HepG2 (cell line): ENCODE measurements at regions not wholly inside any gene's neighbourhood (a gene's known extent, or its start where the extent isn't known, plus 50 kb on each side); places are given as distances from the start of the nearest gene placed in this dataset.

Experiments
- ATF7 ChIP-seq, 2 experiments: fragments of 450-650 bp in 1 of 2; sonication (generic) in 1 of 2; formaldehyde crosslinking in 1 of 2; IDR thresholded peaks; 2 replicates each; pipeline versions ENCODE4 v1.4.0 to v1.6.1; 2016 to 2020; ENCODE audit warnings: antibody characterized with exemption in 1 of 2, mild to moderate bottlenecking in 1 of 2, missing genetic modification reagents in 1 of 2
- MIER2 ChIP-seq: IDR thresholded peaks from 2 replicates; pipeline ENCODE4 v1.6.1; 2016; ENCODE audit warnings: missing biosample characterization, missing genetic modification reagents
- NCOA5 ChIP-seq: sonication (generic); formaldehyde crosslinking; IDR thresholded peaks from 2 replicates; pipeline ENCODE4 v1.4.0; 2020; ENCODE audit warnings: missing genetic modification reagents
- RARG ChIP-seq: sonication (generic); formaldehyde crosslinking; IDR thresholded peaks from 2 replicates; pipeline ENCODE4 v1.4.0; 2020; ENCODE audit warnings: low read depth, mild to moderate bottlenecking, missing genetic modification reagents
- ZNF20 ChIP-seq: sonication (generic); formaldehyde crosslinking; IDR thresholded peaks from 2 replicates; pipeline ENCODE4 v1.4.0; 2020; ENCODE audit warnings: mild to moderate bottlenecking, moderate library complexity, missing genetic modification reagents
- ZNF44 ChIP-seq: sonication (generic); formaldehyde crosslinking; IDR thresholded peaks from 2 replicates; pipeline ENCODE4 v1.5.1; 2020; ENCODE audit warnings: mild to moderate bottlenecking, missing genetic modification reagents
- ZNF660 ChIP-seq: sonication (generic); formaldehyde crosslinking; IDR thresholded peaks from 2 replicates; pipeline ENCODE4 v1.5.1; 2020; ENCODE audit warnings: mild to moderate bottlenecking, low read depth, missing genetic modification reagents, borderline replicate concordance
- TF ChIP-seq, protein P1 (sequence below): sonication (generic); formaldehyde crosslinking; IDR thresholded peaks from 2 replicates; pipeline ENCODE4 v1.5.1; 2020; ENCODE audit warnings: missing genetic modification reagents, mild to moderate bottlenecking, borderline replicate concordance
- TF ChIP-seq, protein P2 (sequence below): sonication (generic); formaldehyde crosslinking; IDR thresholded peaks from 2 replicates; pipeline ENCODE4 v1.4.0; 2020; ENCODE audit warnings: missing genetic modification reagents
- TF ChIP-seq, protein P3 (sequence below): sonication (generic); formaldehyde crosslinking; IDR thresholded peaks from 2 replicates; pipeline ENCODE4 v1.4.0; 2020; ENCODE audit warnings: missing genetic modification reagents

DNA sequence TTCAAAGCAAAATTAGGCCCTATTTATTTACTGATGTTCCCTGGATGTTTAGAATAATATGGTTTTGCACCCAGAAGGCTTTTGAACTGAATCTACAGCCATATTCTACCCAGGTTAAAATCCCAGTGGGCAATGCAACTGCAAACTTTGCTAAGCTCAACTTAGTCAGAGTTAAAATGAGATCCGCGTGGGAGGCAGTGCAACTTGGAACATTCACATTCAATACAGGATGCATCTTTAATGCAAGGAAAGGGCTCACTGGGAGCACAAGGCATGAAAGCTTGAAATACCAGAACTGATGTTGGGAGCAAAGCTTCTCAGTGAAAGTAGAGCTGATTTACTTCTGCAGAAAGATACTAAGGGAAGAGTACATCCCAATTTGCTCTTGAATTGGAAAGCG lies 281.2 kb upstream of the DEFB112 start (continued):
- TF ChIP-seq, protein P1, sequence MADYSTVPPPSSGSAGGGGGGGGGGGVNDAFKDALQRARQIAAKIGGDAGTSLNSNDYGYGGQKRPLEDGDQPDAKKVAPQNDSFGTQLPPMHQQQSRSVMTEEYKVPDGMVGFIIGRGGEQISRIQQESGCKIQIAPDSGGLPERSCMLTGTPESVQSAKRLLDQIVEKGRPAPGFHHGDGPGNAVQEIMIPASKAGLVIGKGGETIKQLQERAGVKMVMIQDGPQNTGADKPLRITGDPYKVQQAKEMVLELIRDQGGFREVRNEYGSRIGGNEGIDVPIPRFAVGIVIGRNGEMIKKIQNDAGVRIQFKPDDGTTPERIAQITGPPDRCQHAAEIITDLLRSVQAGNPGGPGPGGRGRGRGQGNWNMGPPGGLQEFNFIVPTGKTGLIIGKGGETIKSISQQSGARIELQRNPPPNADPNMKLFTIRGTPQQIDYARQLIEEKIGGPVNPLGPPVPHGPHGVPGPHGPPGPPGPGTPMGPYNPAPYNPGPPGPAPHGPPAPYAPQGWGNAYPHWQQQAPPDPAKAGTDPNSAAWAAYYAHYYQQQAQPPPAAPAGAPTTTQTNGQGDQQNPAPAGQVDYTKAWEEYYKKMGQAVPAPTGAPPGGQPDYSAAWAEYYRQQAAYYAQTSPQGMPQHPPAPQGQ = no peak
- TF ChIP-seq ATF7 (IDR thresholded peaks at IDR 0.05) (no peak), ATF7 (CRISPR knock-in tag; IDR thresholded peaks at IDR 0.05) (no peak), RARG (CRISPR knock-in tag) (no peak), MIER2 (no peak), NCOA5 (CRISPR knock-in tag) (no peak), ZNF44 (CRISPR knock-in tag) (no peak), ZNF660 (CRISPR knock-in tag) (no peak), ZNF20 (no peak)
- TF ChIP-seq, protein P2, sequence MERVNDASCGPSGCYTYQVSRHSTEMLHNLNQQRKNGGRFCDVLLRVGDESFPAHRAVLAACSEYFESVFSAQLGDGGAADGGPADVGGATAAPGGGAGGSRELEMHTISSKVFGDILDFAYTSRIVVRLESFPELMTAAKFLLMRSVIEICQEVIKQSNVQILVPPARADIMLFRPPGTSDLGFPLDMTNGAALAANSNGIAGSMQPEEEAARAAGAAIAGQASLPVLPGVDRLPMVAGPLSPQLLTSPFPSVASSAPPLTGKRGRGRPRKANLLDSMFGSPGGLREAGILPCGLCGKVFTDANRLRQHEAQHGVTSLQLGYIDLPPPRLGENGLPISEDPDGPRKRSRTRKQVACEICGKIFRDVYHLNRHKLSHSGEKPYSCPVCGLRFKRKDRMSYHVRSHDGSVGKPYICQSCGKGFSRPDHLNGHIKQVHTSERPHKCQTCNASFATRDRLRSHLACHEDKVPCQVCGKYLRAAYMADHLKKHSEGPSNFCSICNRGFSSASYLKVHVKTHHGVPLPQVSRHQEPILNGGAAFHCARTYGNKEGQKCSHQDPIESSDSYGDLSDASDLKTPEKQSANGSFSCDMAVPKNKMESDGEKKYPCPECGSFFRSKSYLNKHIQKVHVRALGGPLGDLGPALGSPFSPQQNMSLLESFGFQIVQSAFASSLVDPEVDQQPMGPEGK (CRISPR knock-in tag) = no peak
- TF ChIP-seq, protein P3, sequence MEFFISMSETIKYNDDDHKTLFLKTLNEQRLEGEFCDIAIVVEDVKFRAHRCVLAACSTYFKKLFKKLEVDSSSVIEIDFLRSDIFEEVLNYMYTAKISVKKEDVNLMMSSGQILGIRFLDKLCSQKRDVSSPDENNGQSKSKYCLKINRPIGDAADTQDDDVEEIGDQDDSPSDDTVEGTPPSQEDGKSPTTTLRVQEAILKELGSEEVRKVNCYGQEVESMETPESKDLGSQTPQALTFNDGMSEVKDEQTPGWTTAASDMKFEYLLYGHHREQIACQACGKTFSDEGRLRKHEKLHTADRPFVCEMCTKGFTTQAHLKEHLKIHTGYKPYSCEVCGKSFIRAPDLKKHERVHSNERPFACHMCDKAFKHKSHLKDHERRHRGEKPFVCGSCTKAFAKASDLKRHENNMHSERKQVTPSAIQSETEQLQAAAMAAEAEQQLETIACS (CRISPR knock-in tag) = no peak
